ENCODE measurements at regions not wholly inside any gene's neighbourhood (a gene's known extent, or its start where the extent isn't known, plus 50 kb on each side); places are given as distances from the start of the nearest gene placed in this dataset.

DNA sequence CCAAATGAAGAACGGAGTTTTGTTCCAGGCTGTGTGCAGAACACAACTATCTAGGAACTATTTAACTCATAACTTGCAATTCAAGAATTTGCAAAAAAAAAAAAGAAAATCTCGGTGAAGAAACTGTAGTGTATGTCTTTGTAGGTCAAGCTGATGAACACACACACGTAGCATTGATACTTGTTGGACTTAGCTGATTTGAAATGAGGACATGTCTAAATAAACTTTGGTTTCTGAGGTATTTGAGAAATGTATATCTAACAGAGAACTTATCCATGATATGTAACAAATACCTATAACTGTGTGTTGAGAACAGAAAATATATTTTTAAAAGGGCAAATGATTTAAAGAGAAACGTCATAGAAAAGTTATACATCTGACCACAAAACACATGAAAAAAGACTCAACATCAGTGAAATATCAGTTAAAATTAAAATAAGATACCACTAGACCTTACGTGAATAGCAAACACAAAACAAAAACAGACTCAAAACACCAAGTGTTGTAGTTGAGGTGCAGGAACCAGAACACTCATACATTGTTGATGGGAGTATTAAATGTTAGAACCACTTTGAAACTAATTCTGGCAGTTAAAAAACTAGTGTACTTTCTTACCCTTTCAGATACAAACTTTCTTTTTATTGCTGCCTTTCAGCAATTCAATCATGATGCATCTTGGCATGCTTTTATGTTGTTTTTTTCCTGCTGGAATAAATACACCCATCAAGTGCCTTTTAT, 1535.8 kb upstream of the PCDH10 start:
- Histone ChIP-seq H3K27me3 (ENCODE audit: insufficient read depth, insufficient read length) (no peaks in the 10 kb centered on the region), H3K4me3 (ENCODE audit: insufficient read length, low read depth) (no peak overlapping the region), H3K4me1 (ENCODE audit: insufficient read depth, insufficient read length) (no peaks in the 10 kb centered on the region), H3K9ac (ENCODE audit: insufficient read length, low read depth) (no peak overlapping the region), H3K9me3 (ENCODE audit: insufficient read depth, low read length) (no peaks in the 10 kb centered on the region), H3K36me3 (ENCODE audit: insufficient read depth, insufficient read length, low read length) (no peaks in the 10 kb centered on the region)
- no peak for TF ChIP-seq ZNF274 (IDR thresholded peaks at IDR 0.05; ENCODE audit: low read depth, low read length)
- TF ChIP-seq SUZ12 (IDR thresholded peaks at IDR 0.05; ENCODE audit: extremely low read depth, insufficient read depth, insufficient read length), result no peak
- no peak for TF ChIP-seq YY1 (IDR thresholded peaks at IDR 0.05; ENCODE audit: insufficient read depth, insufficient read length)
- no peak for DNase-seq (ENCODE audit: low read depth, low spot score)

DNA sequence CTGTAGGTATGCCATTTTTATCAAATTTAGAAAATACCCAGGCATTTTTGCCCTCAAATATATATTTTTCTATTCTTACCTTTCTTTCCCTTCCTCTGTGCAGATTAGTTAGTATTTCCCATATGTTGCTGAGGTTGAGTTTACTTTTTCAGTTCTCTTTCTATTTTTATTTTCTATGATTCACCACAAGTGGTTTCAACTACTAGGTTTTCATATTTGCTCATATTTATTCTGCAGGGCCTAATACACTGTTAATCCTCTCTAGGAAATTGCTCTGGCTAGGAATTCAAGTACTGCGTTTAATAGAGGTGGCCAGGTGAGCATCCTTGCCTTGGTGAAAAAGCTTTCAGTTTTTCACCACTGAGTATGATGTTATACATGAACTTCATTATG, 1535.3 kb upstream of the PCDH10 start:
- no peaks in the 10 kb centered on the region for H3K4me1 ChIP-seq (ENCODE audit: insufficient read depth, insufficient read length)
- H3K9ac ChIP-seq (ENCODE audit: insufficient read length, low read depth), result no peak overlapping the region
- no peaks in the 10 kb centered on the region for H3K36me3 ChIP-seq (ENCODE audit: insufficient read depth, insufficient read length, low read length)
- DNase-seq (ENCODE audit: low read depth, low spot score), result no peak
- TF ChIP-seq YY1 (IDR thresholded peaks at IDR 0.05; ENCODE audit: insufficient read depth, insufficient read length) (no peak), ZNF274 (IDR thresholded peaks at IDR 0.05; ENCODE audit: low read depth, low read length) (no peak), SUZ12 (IDR thresholded peaks at IDR 0.05; ENCODE audit: extremely low read depth, insufficient read depth, insufficient read length) (no peak)
- no peaks in the 10 kb centered on the region for H3K9me3 ChIP-seq (ENCODE audit: insufficient read depth, low read length)
- no peak overlapping the region for H3K4me3 ChIP-seq (ENCODE audit: insufficient read length, low read depth)
- no peaks in the 10 kb centered on the region for H3K27me3 ChIP-seq (ENCODE audit: insufficient read depth, insufficient read length)

DNA sequence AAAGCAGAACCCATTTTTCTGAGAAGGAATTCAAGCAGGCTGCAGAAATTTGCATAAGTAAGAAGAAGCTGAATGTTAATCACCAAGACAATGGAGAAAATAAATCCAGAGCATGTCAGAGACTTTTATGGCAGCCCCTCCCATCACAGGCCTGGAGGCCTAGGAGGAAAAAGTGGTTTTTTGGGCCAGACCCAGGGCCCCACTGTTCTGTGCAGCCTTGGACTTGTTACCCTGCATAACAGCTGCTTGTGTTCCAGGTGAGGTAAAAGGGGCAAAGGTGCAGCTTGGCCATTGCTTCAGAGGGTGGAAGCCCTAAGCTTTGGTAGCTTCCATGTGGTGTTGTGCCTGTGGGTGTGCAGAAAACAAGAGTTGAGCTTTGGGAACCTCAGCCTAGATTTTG, 1516.2 kb upstream of the PCDH10 start:
- no peak for DNase-seq (ENCODE audit: low read depth, low spot score)
- Histone ChIP-seq H3K36me3 (ENCODE audit: insufficient read depth, insufficient read length, low read length) (no peaks in the 10 kb centered on the region), H3K9ac (ENCODE audit: insufficient read length, low read depth) (no peak overlapping the region), H3K9me3 (ENCODE audit: insufficient read depth, low read length) (peaks cover 9% of the 10 kb centered on the region; the same call in 1 of the 2 replicates), H3K4me3 (ENCODE audit: insufficient read length, low read depth) (no peak overlapping the region), H3K27me3 (ENCODE audit: insufficient read depth, insufficient read length) (no peaks in the 10 kb centered on the region), H3K4me1 (ENCODE audit: insufficient read depth, insufficient read length) (no peaks in the 10 kb centered on the region)
- no peak for TF ChIP-seq YY1 (IDR thresholded peaks at IDR 0.05; ENCODE audit: insufficient read depth, insufficient read length)
- TF ChIP-seq ZNF274 (IDR thresholded peaks at IDR 0.05; ENCODE audit: low read depth, low read length), result no peak
- TF ChIP-seq SUZ12 (IDR thresholded peaks at IDR 0.05; ENCODE audit: extremely low read depth, insufficient read depth, insufficient read length), result no peak

DNA sequence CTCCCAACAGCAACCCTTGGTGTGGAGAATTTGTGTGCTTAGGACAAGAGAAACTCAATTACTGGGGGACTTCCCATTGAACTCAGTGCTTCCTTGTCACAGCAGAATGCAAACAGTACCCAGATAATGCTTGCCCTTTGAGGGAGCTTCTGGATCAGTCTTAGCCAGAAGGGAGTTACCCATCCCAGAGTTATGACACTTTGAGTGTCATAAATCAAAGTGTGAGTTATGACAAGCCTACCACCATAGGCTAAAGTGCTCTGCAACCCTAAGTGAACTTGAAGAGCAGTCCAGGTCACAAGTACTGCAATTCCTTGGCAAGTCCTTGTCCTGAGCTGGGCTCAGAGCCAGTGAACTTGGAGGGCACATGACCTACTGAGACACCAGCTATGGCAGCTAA, 1513.9 kb upstream of the PCDH10 start:
- H3K27me3 ChIP-seq (ENCODE audit: insufficient read depth, insufficient read length), result no peaks in the 10 kb centered on the region
- H3K9me3 ChIP-seq (ENCODE audit: insufficient read depth, low read length), result peaks cover 9% of the 10 kb centered on the region; the same call in 1 of the 2 replicates
- no peak overlapping the region for H3K9ac ChIP-seq (ENCODE audit: insufficient read length, low read depth)
- no peak overlapping the region for H3K4me3 ChIP-seq (ENCODE audit: insufficient read length, low read depth)
- no peaks in the 10 kb centered on the region for H3K4me1 ChIP-seq (ENCODE audit: insufficient read depth, insufficient read length)
- no peak for DNase-seq (ENCODE audit: low read depth, low spot score)
- TF ChIP-seq SUZ12 (IDR thresholded peaks at IDR 0.05; ENCODE audit: extremely low read depth, insufficient read depth, insufficient read length), result no peak
- TF ChIP-seq YY1 (IDR thresholded peaks at IDR 0.05; ENCODE audit: insufficient read depth, insufficient read length), result no peak
- TF ChIP-seq ZNF274 (IDR thresholded peaks at IDR 0.05; ENCODE audit: low read depth, low read length), result no peak
- H3K36me3 ChIP-seq (ENCODE audit: insufficient read depth, insufficient read length, low read length), result no peaks in the 10 kb centered on the region

DNA sequence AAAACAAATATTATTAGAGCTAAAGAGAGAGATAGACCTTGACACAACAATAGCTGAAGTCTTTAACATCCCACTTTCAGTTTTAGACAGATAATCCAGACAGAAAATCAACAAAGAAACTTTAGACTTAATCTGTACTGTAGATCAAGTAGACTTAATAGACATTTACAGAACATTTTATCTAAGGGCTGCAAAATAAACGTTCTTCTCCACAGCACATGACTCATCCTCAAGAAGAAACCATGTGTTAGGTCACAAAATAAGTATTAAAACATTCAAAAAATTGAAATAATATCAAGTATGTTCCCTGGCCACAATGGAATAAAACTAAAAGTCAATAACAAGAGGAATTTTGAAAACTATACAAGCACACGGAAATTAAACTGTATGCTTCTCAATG, 1510.3 kb upstream of the PCDH10 start:
- H3K36me3 ChIP-seq (ENCODE audit: insufficient read depth, insufficient read length, low read length), result no peaks in the 10 kb centered on the region
- no peaks in the 10 kb centered on the region for H3K4me1 ChIP-seq (ENCODE audit: insufficient read depth, insufficient read length)
- no peak overlapping the region for H3K4me3 ChIP-seq (ENCODE audit: insufficient read length, low read depth)
- TF ChIP-seq ZNF274 (IDR thresholded peaks at IDR 0.05; ENCODE audit: low read depth, low read length), result no peak
- no peak for DNase-seq (ENCODE audit: low read depth, low spot score)
- H3K9ac ChIP-seq (ENCODE audit: insufficient read length, low read depth), result no peak overlapping the region
- H3K27me3 ChIP-seq (ENCODE audit: insufficient read depth, insufficient read length), result no peaks in the 10 kb centered on the region
- no peaks in the 10 kb centered on the region; the same call in 1 of the 2 replicates for H3K9me3 ChIP-seq (ENCODE audit: insufficient read depth, low read length)

DNA sequence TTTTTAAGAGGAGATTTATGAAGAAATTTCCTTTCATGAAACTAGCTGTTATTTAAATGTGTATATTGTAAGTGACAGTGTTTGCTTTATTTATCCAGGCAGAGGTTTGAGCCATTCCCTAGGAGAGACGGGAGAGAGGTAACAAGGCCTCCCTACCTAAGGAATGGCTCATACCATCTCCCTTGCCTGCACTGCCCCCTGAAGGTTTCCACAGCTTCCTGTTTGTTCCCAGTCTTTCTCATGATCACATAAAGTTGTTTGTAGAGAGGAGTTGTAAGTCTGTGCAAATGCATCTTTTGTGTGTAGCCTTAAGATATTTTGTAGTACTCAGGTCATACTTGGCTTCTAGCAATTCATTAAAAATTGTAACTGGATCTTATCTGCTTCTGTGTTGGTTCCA, 1504.5 kb upstream of the PCDH10 start:
- Histone ChIP-seq H3K27me3 (ENCODE audit: insufficient read depth, insufficient read length) (no peaks in the 10 kb centered on the region), H3K36me3 (ENCODE audit: insufficient read depth, insufficient read length, low read length) (no peaks in the 10 kb centered on the region), H3K4me1 (ENCODE audit: insufficient read depth, insufficient read length) (no peaks in the 10 kb centered on the region), H3K4me3 (ENCODE audit: insufficient read length, low read depth) (no peak overlapping the region), H3K9ac (ENCODE audit: insufficient read length, low read depth) (no peak overlapping the region), H3K9me3 (ENCODE audit: insufficient read depth, low read length) (no peaks in the 10 kb centered on the region)
- peak; percentile 23 for DNase-seq (ENCODE audit: low read depth, low spot score)
- TF ChIP-seq YY1 (IDR thresholded peaks at IDR 0.05; ENCODE audit: insufficient read depth, insufficient read length), result no peak
- TF ChIP-seq ZNF274 (IDR thresholded peaks at IDR 0.05; ENCODE audit: low read depth, low read length), result no peak
- TF ChIP-seq SUZ12 (IDR thresholded peaks at IDR 0.05; ENCODE audit: extremely low read depth, insufficient read depth, insufficient read length), result no peak

DNA sequence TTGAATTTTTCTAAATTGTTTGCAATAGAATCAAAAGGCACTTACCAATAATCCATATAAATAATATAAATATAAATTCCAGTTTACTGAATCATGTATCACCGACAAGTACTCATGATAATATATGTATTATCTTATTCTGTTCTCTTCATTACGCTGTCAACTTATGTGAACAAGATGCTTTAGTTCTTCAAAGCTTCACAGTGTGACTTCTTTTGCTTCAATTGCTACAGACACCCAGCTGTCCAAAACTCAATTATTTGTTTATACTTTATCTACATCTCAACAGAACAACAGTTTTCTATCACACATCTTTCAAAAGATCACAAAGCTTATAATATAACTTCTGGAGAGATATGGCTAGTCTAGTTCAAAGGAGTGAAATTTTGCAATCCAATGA, 1499.9 kb upstream of the PCDH10 start:
- H3K9ac ChIP-seq (ENCODE audit: insufficient read length, low read depth), result no peak overlapping the region
- no peaks in the 10 kb centered on the region for H3K9me3 ChIP-seq (ENCODE audit: insufficient read depth, low read length)
- no peaks in the 10 kb centered on the region for H3K36me3 ChIP-seq (ENCODE audit: insufficient read depth, insufficient read length, low read length)
- no peaks in the 10 kb centered on the region for H3K27me3 ChIP-seq (ENCODE audit: insufficient read depth, insufficient read length)
- TF ChIP-seq ZNF274 (IDR thresholded peaks at IDR 0.05; ENCODE audit: low read depth, low read length), result no peak
- no peak for TF ChIP-seq SUZ12 (IDR thresholded peaks at IDR 0.05; ENCODE audit: extremely low read depth, insufficient read depth, insufficient read length)
- TF ChIP-seq YY1 (IDR thresholded peaks at IDR 0.05; ENCODE audit: insufficient read depth, insufficient read length), result no peak
- H3K4me1 ChIP-seq (ENCODE audit: insufficient read depth, insufficient read length), result no peaks in the 10 kb centered on the region
- no peak overlapping the region for H3K4me3 ChIP-seq (ENCODE audit: insufficient read length, low read depth)
- DNase-seq (ENCODE audit: low read depth, low spot score), result no peak
